K562 (cell line): ENCODE measurements at regions not wholly inside any gene's neighbourhood (a gene's known extent, or its start where the extent isn't known, plus 50 kb on each side); places are given as distances from the start of the nearest gene placed in this dataset.
A peak's percentile ranks its signal among the peaks of the same experiment; 100 is the strongest.

Source experiments
- ATAC-seq: fragments of 200-7000 bp; cut with Tn5 transposase; 3 replicates; pipeline ENCODE4 v1.9.1; 2020; ENCODE audit warnings: moderate library complexity
- BruUV-seq: library from RNA; stranded (reverse); fragments of 400-500 nt; replicated peaks from 2 replicates; lab custom pipeline; 2021; lab: Mats Ljungman, UMichigan
- CTCF ChIA-PET: fragments of 300-600 bp; formaldehyde crosslinking; extraction: SDS; loops from one replicate; lab custom pipeline; 2021; ENCODE audit warnings: low intra/inter-chr PET ratio; lab: Yijun Ruan, JAX
- POLR2A ChIA-PET: fragments of 300-600, 350-650 bp; sonication (Branson Sonifier 250); formaldehyde crosslinking; extraction: SDS; loops from one replicate; lab custom pipeline; 2021; ENCODE audit warnings: antibody characterized with exemption, inconsistent platforms; lab: Yijun Ruan, JAX
- DNase-seq, 4 experiments: peaks; one replicate each; pipeline versions ENCODE4 v3.0.0 to v3.0.0-alpha.2; 2011 to 2018; ENCODE audit warnings: low spot score in 3 of 4, mixed read lengths in 3 of 4; ENCODE audit errors: extremely low read depth in 1 of 4
- FAIRE-seq: peaks from 2 replicates; lab custom pipeline; 2011; peaks lifted over from hg19 to GRCh38; lab: Jason Lieb, UNC
- H2AFZ ChIP-seq: 2 replicates; pipeline ENCODE4 v1.6.0; 2011; ENCODE audit warnings: low read depth, low read length, control low read depth, inconsistent platforms
- H3K27ac ChIP-seq: fragments of 200-600 bp; 3 replicates; pipeline ENCODE4 v1.8.0; 2011; ENCODE audit warnings: low read depth, mild to moderate bottlenecking, control low read depth, inconsistent platforms, low read length, moderate library complexity, mixed read lengths; ENCODE audit errors: extremely low read depth
- H3K27me3 ChIP-seq, 2 experiments: fragments of 300-600 bp in 1 of 2; 2 replicates in 1 of 2; 3 replicates in 1 of 2; pipeline versions ENCODE4 v1.6.0 to v1.8.0; 2011; ENCODE audit warnings: inconsistent platforms in 2 of 2, low read length in 2 of 2, mild to moderate bottlenecking in 1 of 2, mixed read lengths in 1 of 2, moderate library complexity in 1 of 2; ENCODE audit not compliant: control insufficient read depth in 2 of 2, insufficient read depth in 2 of 2
- H3K36me3 ChIP-seq: fragments of 300-600 bp; 3 replicates; pipeline ENCODE4 v1.8.0; 2011; ENCODE audit warnings: mild to moderate bottlenecking, low read length, inconsistent platforms; ENCODE audit not compliant: control insufficient read depth, insufficient read depth
- H3K4me1 ChIP-seq, 2 experiments: fragments of 200-600 bp in 1 of 2; replicated peaks in 1 of 2; 2 replicates in 1 of 2; 3 replicates in 1 of 2; pipeline versions ENCODE4 v1.5.1 to v1.8.0; 2011; ENCODE audit warnings: inconsistent platforms in 2 of 2, low read length in 2 of 2, mild to moderate bottlenecking in 1 of 2, mixed read lengths in 1 of 2, moderate library complexity in 1 of 2; ENCODE audit not compliant: control insufficient read depth in 2 of 2, insufficient read depth in 2 of 2
- H3K4me2 ChIP-seq: 2 replicates; pipeline ENCODE4 v1.6.1; 2011; ENCODE audit warnings: low read length, control low read depth, inconsistent platforms, mixed read lengths; ENCODE audit not compliant: insufficient read depth
- H3K4me3 ChIP-seq: fragments of 200-600 bp; sonication (generic), shearing (Covaris generic); 2 replicates; pipeline ENCODE4 v1.5.1; 2016; ENCODE audit warnings: control low read depth, inconsistent platforms
- H3K79me2 ChIP-seq: fragments of 200-600 bp; 3 replicates; pipeline ENCODE4 v1.8.0; 2011; ENCODE audit warnings: low read length, inconsistent platforms; ENCODE audit not compliant: control insufficient read depth, insufficient read depth
- H3K9ac ChIP-seq, 2 experiments: 2 replicates each; pipeline versions ENCODE4 v1.6.0 to v1.6.1; 2011; ENCODE audit warnings: low read depth in 2 of 2, low read length in 2 of 2, control low read depth in 1 of 2, inconsistent platforms in 1 of 2, mild to moderate bottlenecking in 1 of 2, mixed read lengths in 1 of 2; ENCODE audit not compliant: insufficient read depth in 1 of 2
- H3K9me1 ChIP-seq: one replicate; pipeline ENCODE4 v1.6.0; 2011; ENCODE audit warnings: inconsistent platforms, mild to moderate bottlenecking, low read length, moderate library complexity; ENCODE audit not compliant: control insufficient read depth, insufficient read depth
- H3K9me3 ChIP-seq: replicated peaks from 2 replicates; pipeline ENCODE4 v1.5.1; 2011; ENCODE audit warnings: low read depth, low read length, inconsistent platforms; ENCODE audit not compliant: control insufficient read depth, insufficient read depth
- H4K20me1 ChIP-seq: replicated peaks from 2 replicates; pipeline ENCODE4 v1.6.1; 2011; ENCODE audit warnings: low read length, inconsistent platforms, mixed read lengths; ENCODE audit not compliant: control insufficient read depth, insufficient read depth
- ELF4 ChIP-seq: fragments of 450-650 bp; formaldehyde crosslinking; IDR thresholded peaks from 2 replicates; pipeline ENCODE4 v1.4.0; 2022; ENCODE audit warnings: missing genetic modification characterization
- MED1 ChIP-seq: sonication (generic); formaldehyde crosslinking; IDR thresholded peaks from 2 replicates; pipeline ENCODE4 v1.8.1; 2023; ENCODE audit warnings: missing genetic modification reagents, borderline replicate concordance
- NRF1 ChIP-seq, 2 experiments: fragments of 450-650 bp; IDR thresholded peaks in 1 of 2; conservative IDR thresholded peaks in 1 of 2; 2 replicates each; pipeline ENCODE4 v1.6.1; 2014; ENCODE audit warnings: mild to moderate bottlenecking in 2 of 2
- POLR2H ChIP-seq: IDR thresholded peaks from 2 replicates; pipeline ENCODE4 v1.6.1; 2016; ENCODE audit warnings: missing genetic modification characterization, low read depth, mild to moderate bottlenecking, control low read depth, missing compliant biosample characterization, moderate library complexity
- RBM15 ChIP-seq: fragments of 200-400 bp; formaldehyde crosslinking; IDR thresholded peaks from 2 replicates; pipeline ENCODE4 v1.6.1; 2018; ENCODE audit warnings: mild to moderate bottlenecking, low read length, moderate library complexity; ENCODE audit not compliant: insufficient read depth
- TFAP4 ChIP-seq: sonication (generic); formaldehyde crosslinking; IDR thresholded peaks from 2 replicates; pipeline ENCODE4 v1.8.0; 2022; ENCODE audit warnings: missing genetic modification reagents, mild to moderate bottlenecking, moderate library complexity, borderline replicate concordance
- ZNF699 ChIP-seq: fragments of 250-450 bp; sonication (Bioruptor Pico); IDR thresholded peaks from 2 replicates; pipeline ENCODE4 v1.8.0; 2021; ENCODE audit warnings: mild to moderate bottlenecking, moderate library complexity; ENCODE audit not compliant: insufficient replicate concordance
- ZNF780A ChIP-seq: fragments of 250-450 bp; sonication (Bioruptor Pico); IDR thresholded peaks from 2 replicates; pipeline ENCODE4 v1.5.0; 2021; ENCODE audit warnings: mild to moderate bottlenecking
- WGBS: fragments of 100-300 bp; shearing (Covaris generic); methylation state at CpG from one replicate; pipeline ENCODE4 v1.1.6; 2016; ENCODE audit warnings: low coverage, mixed read lengths; ENCODE audit not compliant: insufficient coverage; ENCODE audit errors: missing lambda C conversion rate; 5-methylcytosine and 5-hydroxymethylcytosine counted together
- in situ Hi-C: fragments of 300-500 bp; cut with MboI; formaldehyde crosslinking; loops from 4 replicates; pipeline ENCODE4 v1.15.0; 2018; ENCODE audit warnings: inconsistent platforms, mixed read lengths
- intact Hi-C: fragments of 100-400 bp; cut with micrococcal nuclease; formaldehyde crosslinking; loops from 2 replicates; pipeline ENCODE4 v1.14.2; 2022

GRCh38 chr13:83995930-83996329, 113.7 kb upstream of the SLITRK1 start:
- Histone ChIP-seq H3K4me1 (no peaks in the 10 kb centered on the region), H3K27ac (no peak overlapping the region), H3K79me2 (no peaks in the 10 kb centered on the region), H3K9me1 (no peaks in the 10 kb centered on the region), H3K27me3 (no peaks in the 10 kb centered on the region), H4K20me1 (no peaks in the 10 kb centered on the region), H3K4me3 (no peak overlapping the region), H2AFZ (no peak overlapping the region), H3K4me2 (no peak overlapping the region), H3K9ac (no peak overlapping the region), H3K9me3 (no peaks in the 10 kb centered on the region), H3K36me3 (no peaks in the 10 kb centered on the region)
- BruUV-seq, result no TSS peak
- no peak for ATAC-seq
- no peak for DNase-seq
- ChIA-PET POLR2A (no interaction called here), CTCF (no interaction called here)
- intact Hi-C loops, result no loop called here
- TF ChIP-seq RBM15, result no peak
- TF ChIP-seq TFAP4 (CRISPR knock-in tag), result peak; percentile 74; the same call in 1 of the 2 replicates
- no peak for TF ChIP-seq ZNF780A (CRISPR knock-in tag)
- no peak for TF ChIP-seq MED1
- TF ChIP-seq ZNF699, result no peak
- peak in 1 of 2 experiments; percentile 37; a peak in 1 of 4 replicates for TF ChIP-seq NRF1 (conservative IDR thresholded peaks at IDR 0.05 in 1 of 2, IDR thresholded peaks at IDR 0.05 in 1 of 2)
- TF ChIP-seq POLR2H, result no peak
- TF ChIP-seq ELF4 (CRISPR knock-in tag), result no peak
- no peak for FAIRE-seq
- in situ Hi-C loops, result no loop called here
- WGBS, result 0% methylated on average over 4 of the region's 7 CpGs
